ENCODE measurements at regions not wholly inside any gene's neighbourhood (a gene's known extent, or its start where the extent isn't known, plus 50 kb on each side); places are given as distances from the start of the nearest gene placed in this dataset.
"Not testable (repeated sequence)": the region's sequence is repeated elsewhere in the genome, so short reads cannot be mapped to it uniquely, and the experiment has no call there.

DNA sequence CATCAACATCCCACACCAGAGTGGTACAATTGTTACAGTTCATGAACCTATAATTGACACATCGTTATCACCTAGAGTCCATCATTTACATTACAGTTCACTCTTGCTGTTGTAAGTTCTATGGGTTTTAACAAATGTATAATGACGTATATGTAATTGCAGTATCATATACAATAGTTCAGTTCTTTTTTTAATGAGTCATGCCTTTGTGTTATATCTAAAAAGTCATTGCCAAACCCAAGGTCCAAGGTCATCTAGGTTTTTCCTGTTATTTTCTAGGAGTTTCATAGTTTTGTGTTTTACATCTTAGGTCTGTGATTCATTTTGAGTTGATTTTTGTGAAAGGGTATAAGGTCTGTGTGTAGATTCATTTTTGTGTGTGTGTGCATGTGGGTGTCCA, 160.9 kb upstream of the GALNT15 start:
- intact Hi-C loops (cut with DNase I), result no loop called here
- Histone ChIP-seq H3K4me3 (no peak overlapping the region), H3K36me3 (no peaks in the 10 kb centered on the region), H3K27me3 (replicated peaks; ENCODE audit: insufficient read depth) (no peaks in the 10 kb centered on the region), H3K4me1 (replicated peaks) (no peaks in the 10 kb centered on the region), H3K9me3 (no peaks in the 10 kb centered on the region), H3K27ac (no peak overlapping the region)
- TF ChIP-seq POLR2A (IDR thresholded peaks at IDR 0.05) (no peak), POLR2AphosphoS5 (IDR thresholded peaks at IDR 0.05) (no peak)
- TF ChIP-seq, protein P1, sequence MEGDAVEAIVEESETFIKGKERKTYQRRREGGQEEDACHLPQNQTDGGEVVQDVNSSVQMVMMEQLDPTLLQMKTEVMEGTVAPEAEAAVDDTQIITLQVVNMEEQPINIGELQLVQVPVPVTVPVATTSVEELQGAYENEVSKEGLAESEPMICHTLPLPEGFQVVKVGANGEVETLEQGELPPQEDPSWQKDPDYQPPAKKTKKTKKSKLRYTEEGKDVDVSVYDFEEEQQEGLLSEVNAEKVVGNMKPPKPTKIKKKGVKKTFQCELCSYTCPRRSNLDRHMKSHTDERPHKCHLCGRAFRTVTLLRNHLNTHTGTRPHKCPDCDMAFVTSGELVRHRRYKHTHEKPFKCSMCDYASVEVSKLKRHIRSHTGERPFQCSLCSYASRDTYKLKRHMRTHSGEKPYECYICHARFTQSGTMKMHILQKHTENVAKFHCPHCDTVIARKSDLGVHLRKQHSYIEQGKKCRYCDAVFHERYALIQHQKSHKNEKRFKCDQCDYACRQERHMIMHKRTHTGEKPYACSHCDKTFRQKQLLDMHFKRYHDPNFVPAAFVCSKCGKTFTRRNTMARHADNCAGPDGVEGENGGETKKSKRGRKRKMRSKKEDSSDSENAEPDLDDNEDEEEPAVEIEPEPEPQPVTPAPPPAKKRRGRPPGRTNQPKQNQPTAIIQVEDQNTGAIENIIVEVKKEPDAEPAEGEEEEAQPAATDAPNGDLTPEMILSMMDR (IDR thresholded peaks at IDR 0.05), result no peak
- DNase-seq (ENCODE audit: low spot score), result no peak
- WGBS, result 92% methylated on average over 2 of the region's 2 CpGs

DNA sequence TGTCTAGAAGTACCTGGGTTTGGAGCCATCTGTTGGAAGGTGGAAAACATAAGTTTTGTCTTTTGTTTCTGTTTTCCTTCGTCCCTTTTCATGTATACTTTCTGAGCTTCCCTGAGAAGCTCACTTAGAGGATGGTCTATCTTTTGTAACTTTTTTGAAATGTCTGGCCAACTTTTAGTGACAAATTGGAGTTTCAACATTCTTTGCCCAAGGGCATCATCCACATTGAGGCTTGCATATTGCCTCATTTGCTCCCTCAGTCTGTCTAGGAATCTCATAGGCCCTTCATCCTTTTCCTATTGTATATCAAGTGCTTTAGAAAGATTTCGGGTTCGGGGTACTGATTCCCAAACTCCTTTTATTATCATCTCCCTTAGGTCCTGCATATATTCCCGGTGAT, 152.7 kb upstream of the GALNT15 start:
- DNase-seq (ENCODE audit: low spot score); intact Hi-C loops (cut with DNase I); H3K36me3 ChIP-seq; H3K27me3 ChIP-seq (replicated peaks; ENCODE audit: insufficient read depth); H3K27ac ChIP-seq; H3K4me3 ChIP-seq; H3K9me3 ChIP-seq; H3K4me1 ChIP-seq (replicated peaks): not testable (repeated sequence)
- WGBS, result 89% methylated on average over 4 of the region's 4 CpGs

DNA sequence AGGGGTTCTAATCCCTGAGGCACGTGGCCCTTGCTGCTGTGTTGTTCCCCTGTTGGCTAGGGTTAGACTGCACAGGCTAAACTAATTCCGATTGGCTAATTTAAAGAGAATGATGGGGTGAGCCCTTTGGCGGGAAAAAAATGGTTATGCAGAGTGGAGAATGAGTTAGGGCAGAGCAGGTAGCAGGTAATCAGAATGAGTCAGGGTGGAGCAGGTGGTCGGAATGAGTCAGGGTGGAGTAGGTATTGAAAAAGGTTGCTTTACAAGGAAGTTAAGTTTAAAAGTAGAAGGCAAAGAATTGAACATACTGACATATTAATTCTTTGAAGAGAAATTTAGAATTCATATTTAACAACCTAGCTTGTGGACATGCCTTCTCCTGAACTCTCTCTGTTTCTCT, 150.6 kb upstream of the GALNT15 start:
- H3K9me3 ChIP-seq; H3K4me1 ChIP-seq (replicated peaks); intact Hi-C loops (cut with DNase I); H3K36me3 ChIP-seq; DNase-seq (ENCODE audit: low spot score); H3K27me3 ChIP-seq (replicated peaks; ENCODE audit: insufficient read depth); H3K4me3 ChIP-seq; H3K27ac ChIP-seq: not testable (repeated sequence)
- WGBS, result 84% methylated on average over 4 of the region's 4 CpGs

DNA sequence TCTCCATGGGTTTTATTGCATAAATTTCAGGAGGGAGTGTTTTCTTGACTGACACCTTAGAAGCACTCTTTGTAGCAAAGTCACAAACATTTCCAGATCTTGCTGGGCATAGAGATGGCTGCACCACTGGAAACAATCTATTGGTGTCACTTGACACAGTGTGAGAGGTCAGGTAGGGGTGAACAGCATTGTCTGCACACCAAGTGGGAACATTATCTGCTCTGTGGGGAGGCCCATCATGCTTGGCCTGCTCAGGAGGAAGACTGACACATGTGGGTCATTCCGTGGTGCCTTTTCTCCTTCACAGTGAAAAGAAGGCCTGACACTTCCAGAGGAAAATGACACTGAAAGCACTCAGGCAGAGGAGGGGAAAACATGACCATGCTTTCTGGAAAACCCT, 149.9 kb upstream of the GALNT15 start:
- Histone ChIP-seq H3K27ac (no peak overlapping the region), H3K36me3 (no peaks in the 10 kb centered on the region), H3K4me3 (no peak overlapping the region), H3K4me1 (replicated peaks) (no peaks in the 10 kb centered on the region), H3K27me3 (replicated peaks; ENCODE audit: insufficient read depth) (no peaks in the 10 kb centered on the region), H3K9me3 (no peaks in the 10 kb centered on the region)
- TF ChIP-seq POLR2AphosphoS5 (IDR thresholded peaks at IDR 0.05) (no peak), POLR2A (IDR thresholded peaks at IDR 0.05) (no peak)
- TF ChIP-seq, protein P1 (IDR thresholded peaks at IDR 0.05), result no peak
- DNase-seq (ENCODE audit: low spot score), result no peak
- intact Hi-C loops (cut with DNase I), result no loop called here
- WGBS, result 36% methylated on average over 1 of the region's 1 CpG

DNA sequence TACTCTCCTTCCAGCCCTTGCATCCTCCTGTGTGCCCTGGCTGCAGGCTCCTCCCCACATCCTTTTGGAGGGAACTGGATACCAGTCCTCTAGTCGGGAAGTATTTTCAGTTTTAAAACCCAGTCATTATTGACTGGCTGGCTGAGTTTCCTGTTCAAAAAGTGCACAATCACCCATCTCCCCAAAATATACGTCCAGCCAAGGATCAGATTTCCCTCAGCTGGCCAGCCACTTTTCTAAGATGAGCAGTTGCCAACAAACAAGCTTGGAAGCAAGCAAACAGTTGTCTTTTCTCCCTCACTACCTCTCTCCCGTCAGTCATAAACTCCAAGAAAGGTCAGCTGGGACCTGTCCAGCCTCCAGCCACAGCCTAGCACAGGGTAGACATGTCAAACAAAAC, 147.7 kb upstream of the GALNT15 start:
- TF ChIP-seq POLR2A (IDR thresholded peaks at IDR 0.05), result no peak
- TF ChIP-seq, protein P1 (IDR thresholded peaks at IDR 0.05), result no peak
- no peak for TF ChIP-seq POLR2AphosphoS5 (IDR thresholded peaks at IDR 0.05)
- Histone ChIP-seq H3K4me1 (replicated peaks) (no peaks in the 10 kb centered on the region), H3K9me3 (no peaks in the 10 kb centered on the region), H3K4me3 (no peak overlapping the region), H3K36me3 (no peaks in the 10 kb centered on the region), H3K27ac (no peak overlapping the region), H3K27me3 (replicated peaks; ENCODE audit: insufficient read depth) (no peaks in the 10 kb centered on the region)
- whole genome bisulfite sequencing, result 12% methylated on average over 3 of the region's 3 CpGs
- intact Hi-C loops (cut with DNase I), result no loop called here
- no peak for DNase-seq (ENCODE audit: low spot score)

DNA sequence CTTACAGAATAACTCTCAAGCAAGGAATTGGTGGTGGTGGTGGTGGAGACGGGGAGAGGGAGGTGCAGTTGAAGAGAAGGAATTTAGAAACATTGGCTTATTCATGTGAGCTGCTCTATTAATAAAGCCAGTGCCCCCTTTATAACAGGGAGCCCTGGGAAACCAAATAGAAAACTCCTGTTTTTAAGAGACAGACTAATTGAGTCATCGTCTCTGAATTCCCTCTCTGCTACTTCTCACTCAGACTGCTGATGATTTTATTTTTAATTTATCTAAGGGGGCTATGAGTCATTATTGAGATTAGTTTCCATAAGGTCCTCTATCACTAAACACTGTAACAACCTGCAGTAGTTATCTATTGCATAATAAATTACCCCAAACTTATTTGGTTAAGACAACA, 145.9 kb upstream of the GALNT15 start:
- Histone ChIP-seq H3K4me1 (replicated peaks) (no peaks in the 10 kb centered on the region), H3K36me3 (no peaks in the 10 kb centered on the region), H3K27me3 (replicated peaks; ENCODE audit: insufficient read depth) (no peaks in the 10 kb centered on the region), H3K4me3 (no peak overlapping the region), H3K27ac (no peak overlapping the region), H3K9me3 (no peaks in the 10 kb centered on the region)
- intact Hi-C loops (cut with DNase I), result no loop called here
- no peak for DNase-seq (ENCODE audit: low spot score)
- 77% methylated on average over 2 of the region's 2 CpGs for WGBS
- TF ChIP-seq, protein P1 (IDR thresholded peaks at IDR 0.05), result no peak
- TF ChIP-seq POLR2AphosphoS5 (IDR thresholded peaks at IDR 0.05) (no peak), POLR2A (IDR thresholded peaks at IDR 0.05) (no peak)

All from prostate gland (tissue), 2 donors.